Aorta (tissue), 5 donors: ENCODE measurements at regions not wholly inside any gene's neighbourhood (a gene's known extent, or its start where the extent isn't known, plus 50 kb on each side); places are given as distances from the start of the nearest gene placed in this dataset.

Source experiments
- ATAC-seq: fragments of 200-7000 bp; cut with Tn5 transposase; one replicate; pipeline ENCODE4 v1.9.1; 2022; ENCODE audit warnings: moderate library complexity; ENCODE audit not compliant: low FRiP score
- DNase-seq, 2 donors: peaks; one replicate each; pipeline ENCODE4 v3.0.0-alpha.2; 2020
- H3K27ac ChIP-seq, 2 donors: one replicate each; pipeline ENCODE4 v1.5.1; 2013; ENCODE audit warnings: low read length in 2 of 2, mild to moderate bottlenecking in 2 of 2, moderate library complexity in 2 of 2, control low read depth in 1 of 2, inconsistent platforms in 1 of 2, low read depth in 1 of 2
- H3K27me3 ChIP-seq, 2 donors: one replicate each; pipeline ENCODE4 v1.6.1; 2013; ENCODE audit warnings: control low read depth in 1 of 2, low read length in 1 of 2, mild to moderate bottlenecking in 1 of 2, moderate library complexity in 1 of 2; ENCODE audit not compliant: insufficient read depth in 2 of 2, control insufficient read depth in 1 of 2
- H3K36me3 ChIP-seq, 2 donors: one replicate each; pipeline ENCODE4 v1.6.1; 2013; ENCODE audit warnings: control low read depth in 1 of 2, low read length in 1 of 2, mild to moderate bottlenecking in 1 of 2; ENCODE audit not compliant: insufficient read depth in 2 of 2, control insufficient read depth in 1 of 2
- H3K4me1 ChIP-seq, 2 donors: one replicate each; pipeline ENCODE4 v1.6.1; 2013; ENCODE audit warnings: low read length in 2 of 2, control low read depth in 1 of 2, mild to moderate bottlenecking in 1 of 2, moderate library complexity in 1 of 2; ENCODE audit not compliant: insufficient read depth in 2 of 2, control insufficient read depth in 1 of 2
- H3K4me3 ChIP-seq, 2 donors: one replicate each; pipeline ENCODE4 v1.5.1; 2013; ENCODE audit warnings: low read length in 2 of 2, control low read depth in 1 of 2, mild to moderate bottlenecking in 1 of 2
- H3K9me3 ChIP-seq: one replicate; pipeline ENCODE4 v1.6.1; 2013; ENCODE audit warnings: mild to moderate bottlenecking, low read length; ENCODE audit not compliant: control insufficient read depth
- WGBS, 2 donors: extraction: QIAGEN DNeasy Blood & Tissue Kit; methylation state at CpG; one replicate each; pipeline ENCODE4 v1.1.7; 2013; 5-methylcytosine and 5-hydroxymethylcytosine counted together
- intact Hi-C, 2 donors: fragments of 100-400 bp; cut with DNase I; formaldehyde crosslinking; loops; one replicate each; pipeline versions ENCODE4 v1.14.2 to v1.15.0; 2022
- donor health status: healthy with polysubstance abuse.
- donor health status: Bipolar disorder and iron deficiency.
- donor health status: DM: no; HTN: no; CAD: no.
- donor health status: DM: no; HTN: no; CAD: no.
- donor health status: DM: yes; HTN: yes; CAD: no.

- Histone ChIP-seq H3K4me3 (no peak overlapping the region), H3K27ac (no peak overlapping the region), H3K36me3 (no peaks in the 10 kb centered on the region), H3K4me1 (no peaks in the 10 kb centered on the region), H3K27me3 (no peaks in the 10 kb centered on the region), H3K9me3 (no peaks in the 10 kb centered on the region)
- ATAC-seq (no peak), DNase-seq (no peak)
- intact Hi-C loops, result no loop called here
- WGBS, 2 donors, result 44 to 47% methylated on average over 2 of the region's 2 CpGs
These were observed 287.0 kb downstream of the EPHA4 start for GRCh38 chr2:221285148-221285547.

DNA sequence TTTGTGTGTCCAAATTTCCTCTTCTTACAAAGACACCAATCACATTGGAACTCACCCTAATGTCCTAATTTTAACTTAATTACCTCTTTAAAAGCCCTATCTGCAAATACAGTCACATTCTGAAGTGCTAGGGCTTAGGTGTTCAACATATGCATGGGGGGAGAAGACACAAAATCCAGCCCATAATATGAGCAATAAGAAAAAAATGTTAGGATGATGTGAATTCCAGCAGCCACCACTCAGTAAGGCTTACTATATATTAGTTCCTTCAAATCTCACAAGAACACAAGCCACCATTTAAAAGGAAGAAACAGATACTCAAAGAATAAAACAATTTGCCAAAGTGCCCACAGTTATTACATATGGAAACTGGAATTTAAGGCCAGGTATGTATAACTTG is 285.7 kb downstream of the EPHA4 start:
- Histone ChIP-seq H3K4me1 (no peaks in the 10 kb centered on the region), H3K27me3 (no peaks in the 10 kb centered on the region), H3K9me3 (no peaks in the 10 kb centered on the region), H3K4me3 (no peak overlapping the region), H3K36me3 (no peaks in the 10 kb centered on the region), H3K27ac (no peak overlapping the region)
- no peak for ATAC-seq
- DNase-seq, result no peak
- intact Hi-C loops, result no loop called here

DNA sequence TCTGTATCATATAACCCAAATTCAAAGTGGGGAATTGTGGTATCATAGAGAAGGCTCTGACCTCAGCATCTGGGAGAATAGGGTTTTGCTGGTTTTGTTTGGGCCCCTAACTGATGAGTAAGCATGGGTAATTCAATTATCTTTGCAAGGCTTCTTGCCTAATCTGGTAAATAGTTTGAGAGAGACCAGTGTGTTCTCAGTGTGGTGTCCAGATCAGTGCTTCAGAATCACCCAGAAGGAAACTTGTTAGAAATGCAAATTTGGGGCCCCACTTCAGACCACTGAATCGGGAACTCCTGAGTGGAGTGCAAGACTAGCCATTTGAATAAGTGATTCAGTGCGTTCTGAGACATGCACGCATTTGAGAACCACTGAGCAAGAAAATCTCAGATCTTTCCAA is 282.7 kb downstream of the EPHA4 start:
- no peaks in the 10 kb centered on the region for H3K4me1 ChIP-seq
- no peak for ATAC-seq
- intact Hi-C loops, result no loop called here
- H3K36me3 ChIP-seq, result no peaks in the 10 kb centered on the region
- WGBS, 2 donors, result 80 to 82% methylated on average over 3 of the region's 3 CpGs
- no peak overlapping the region for H3K27ac ChIP-seq
- no peaks in the 10 kb centered on the region for H3K27me3 ChIP-seq
- H3K9me3 ChIP-seq, result no peaks in the 10 kb centered on the region
- DNase-seq, result no peak
- no peak overlapping the region for H3K4me3 ChIP-seq

DNA sequence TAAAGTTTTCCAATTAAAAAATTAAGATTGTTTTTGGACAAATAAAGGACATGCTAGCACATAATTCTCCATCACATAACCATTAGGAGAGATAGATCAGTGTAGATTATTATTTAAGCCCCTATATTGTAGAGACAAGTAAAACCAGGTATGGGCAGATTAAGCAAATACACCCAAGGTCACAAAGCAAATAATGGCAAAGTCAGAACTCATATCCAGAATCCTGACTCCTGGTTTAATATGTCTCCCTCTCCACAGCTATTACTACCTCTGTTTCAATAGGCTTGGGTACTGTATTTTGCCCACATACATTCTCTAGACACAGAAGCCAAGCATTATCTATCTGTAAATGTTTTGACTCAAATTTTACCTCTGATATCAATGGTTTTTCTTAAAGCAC is 282.3 kb downstream of the EPHA4 start:
- Histone ChIP-seq H3K27ac (no peak overlapping the region), H3K36me3 (no peaks in the 10 kb centered on the region), H3K27me3 (no peaks in the 10 kb centered on the region), H3K9me3 (no peaks in the 10 kb centered on the region), H3K4me1 (no peaks in the 10 kb centered on the region), H3K4me3 (no peak overlapping the region)
- no peak for ATAC-seq
- intact Hi-C loops, result no loop called here
- no peak for DNase-seq

DNA sequence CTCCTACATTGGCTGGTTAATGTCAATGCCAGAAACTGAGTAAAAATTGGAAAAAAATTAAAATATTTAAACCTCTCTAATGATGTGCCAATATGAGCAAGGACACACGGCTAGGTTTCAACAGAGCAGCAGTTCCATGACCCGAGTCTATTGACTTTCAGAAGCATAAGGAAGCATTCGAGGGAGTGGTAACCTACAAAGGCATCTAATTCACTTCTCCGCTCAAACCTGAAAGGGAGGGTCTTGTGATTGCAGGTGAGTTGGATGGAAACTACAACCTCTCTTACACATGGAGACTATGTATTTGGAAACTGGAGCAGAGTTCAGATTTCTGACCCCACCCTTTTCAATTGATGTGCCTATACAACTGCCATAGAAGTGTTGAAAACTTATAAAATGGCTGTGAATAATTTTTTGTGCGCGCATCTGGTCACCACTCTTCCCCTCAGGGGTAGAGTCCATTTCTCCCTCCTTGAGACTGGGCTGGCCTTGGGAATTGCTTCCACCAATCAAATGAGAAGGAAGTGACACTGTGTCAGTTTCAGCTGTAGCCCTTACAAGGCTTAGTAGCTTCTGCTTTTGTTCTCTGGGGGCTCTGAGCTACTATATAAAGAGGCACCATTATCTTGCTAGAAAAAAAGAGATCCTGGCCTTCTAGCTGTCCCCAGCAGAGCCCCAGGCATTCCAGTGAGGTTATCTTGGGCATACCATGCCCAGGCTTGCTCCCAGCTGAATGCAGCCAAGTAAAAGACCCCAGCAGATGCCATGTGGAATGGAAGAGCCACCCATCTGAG is 278.0 kb downstream of the EPHA4 start:
- Histone ChIP-seq H3K36me3 (no peaks in the 10 kb centered on the region), H3K4me3 (no peak overlapping the region), H3K27me3 (no peaks in the 10 kb centered on the region), H3K4me1 (no peaks in the 10 kb centered on the region), H3K27ac (no peak overlapping the region), H3K9me3 (no peaks in the 10 kb centered on the region)
- peak; percentile 22 for ATAC-seq
- 86 to 90% methylated on average over 6 of the region's 6 CpGs for WGBS, 2 donors
- intact Hi-C loops, result no loop called here
- no peak for DNase-seq

GRCh38 chr2:221304916-221305315 is 267.2 kb downstream of the EPHA4 start:
- intact Hi-C loops, result no loop called here
- Histone ChIP-seq H3K27me3 (no peaks in the 10 kb centered on the region), H3K27ac (no peak overlapping the region), H3K4me1 (no peaks in the 10 kb centered on the region), H3K9me3 (no peaks in the 10 kb centered on the region), H3K36me3 (no peaks in the 10 kb centered on the region), H3K4me3 (no peak overlapping the region)
- 75 to 76% methylated on average over 2 of the region's 2 CpGs for WGBS, 2 donors
- ATAC-seq (no peak), DNase-seq (no peak)

DNA sequence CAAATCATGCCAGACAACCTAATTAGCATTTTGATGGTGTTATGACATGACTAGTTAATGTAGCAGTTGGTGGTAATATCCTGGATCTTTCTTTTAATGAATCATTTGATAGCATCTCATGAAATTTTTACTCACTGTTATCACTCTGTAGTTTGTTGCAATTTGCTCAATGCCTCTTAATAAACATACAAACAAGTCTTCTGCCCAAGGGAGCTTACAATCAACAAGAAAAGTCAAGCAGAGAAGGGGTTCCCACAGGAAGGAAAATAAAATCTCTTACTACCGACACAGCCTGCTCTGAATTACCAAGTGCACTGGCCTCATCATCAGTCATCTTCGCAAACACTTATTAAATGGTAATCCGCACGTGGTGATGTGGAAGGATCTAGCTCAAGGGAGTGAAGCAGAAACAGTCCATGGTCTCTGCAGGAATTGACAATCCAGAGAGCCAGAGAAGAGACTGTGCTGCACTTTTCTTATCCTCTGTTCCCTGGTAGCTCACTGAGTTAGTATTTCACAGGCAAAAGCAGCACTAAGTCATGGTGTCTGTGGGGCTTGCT is 263.5 kb downstream of the EPHA4 start:
- intact Hi-C loops, result no loop called here
- Histone ChIP-seq H3K4me3 (no peak overlapping the region), H3K27me3 (no peaks in the 10 kb centered on the region), H3K4me1 (no peaks in the 10 kb centered on the region), H3K27ac (no peak overlapping the region), H3K36me3 (no peaks in the 10 kb centered on the region), H3K9me3 (no peaks in the 10 kb centered on the region)
- ATAC-seq, result no peak
- DNase-seq, result no peak
- 90 to 94% methylated on average over 4 of the region's 4 CpGs for whole genome bisulfite sequencing, 2 donors

DNA sequence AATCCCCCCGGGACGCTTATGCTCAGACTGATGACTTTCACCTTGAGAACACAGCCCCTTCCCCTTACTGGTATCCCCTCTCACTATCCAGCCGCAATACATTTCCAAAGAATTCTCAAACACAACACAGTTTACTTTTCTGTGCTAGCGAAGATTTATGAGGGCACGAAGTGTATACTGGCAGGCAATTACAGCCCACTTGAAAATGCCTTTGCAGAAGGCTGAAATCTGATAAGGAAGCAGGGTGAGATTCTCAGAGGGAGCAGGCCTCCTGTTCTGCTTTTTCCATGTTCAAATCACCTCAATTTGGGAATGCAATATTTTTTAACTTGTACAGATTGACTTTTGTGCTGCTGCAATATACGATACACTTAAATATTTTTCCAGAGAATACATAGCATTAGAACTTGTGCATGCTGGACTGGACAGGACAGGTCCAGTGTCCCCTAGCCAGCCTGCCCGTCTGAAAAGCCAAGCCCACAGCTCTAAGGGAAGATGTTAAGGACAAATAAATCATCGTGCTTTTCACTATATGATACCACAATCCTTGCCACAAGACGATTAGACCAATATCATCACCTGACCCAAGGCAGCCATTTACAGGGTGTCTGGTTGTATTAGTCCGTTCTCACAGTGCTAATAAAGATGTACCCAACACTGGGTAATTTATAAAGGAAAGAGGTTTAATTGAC is 262.1 kb downstream of the EPHA4 start:
- Histone ChIP-seq H3K4me3 (no peak overlapping the region), H3K9me3 (no peaks in the 10 kb centered on the region), H3K27ac (no peak overlapping the region), H3K4me1 (no peaks in the 10 kb centered on the region), H3K36me3 (no peaks in the 10 kb centered on the region), H3K27me3 (peaks cover 0 to 2% of the 10 kb centered on the region in 2 donors)
- no peak for DNase-seq
- no peak for ATAC-seq
- 60 to 68% methylated on average over 10 of the region's 10 CpGs for whole genome bisulfite sequencing, 2 donors
- intact Hi-C loops, result no loop called here

GRCh38 chr2:221310730-221311129 is 261.4 kb downstream of the EPHA4 start:
- no peak for ATAC-seq

More at GRCh38 chr2:221310730-221311129, 261.4 kb downstream of the EPHA4 start:
- Histone ChIP-seq H3K27me3 (peaks cover 0 to 2% of the 10 kb centered on the region in 2 donors), H3K36me3 (no peaks in the 10 kb centered on the region), H3K27ac (no peak overlapping the region), H3K4me3 (no peak overlapping the region), H3K4me1 (no peaks in the 10 kb centered on the region), H3K9me3 (no peaks in the 10 kb centered on the region)
- 95 to 96% methylated on average over 1 of the region's 1 CpG for WGBS, 2 donors
- intact Hi-C loops, result no loop called here
- DNase-seq, result no peak
